IPS-18a (cell line): ENCODE measurements at regions not wholly inside any gene's neighbourhood (a gene's known extent, or its start where the extent isn't known, plus 50 kb on each side); places are given as distances from the start of the nearest gene placed in this dataset.

Experiments
- H3K27ac ChIP-seq: one replicate; pipeline ENCODE4 v1.5.1; 2013; ENCODE audit warnings: low read length
- H3K27me3 ChIP-seq: one replicate; pipeline ENCODE4 v1.6.1; 2013; ENCODE audit warnings: mild to moderate bottlenecking, low read length; ENCODE audit not compliant: control insufficient read depth, insufficient read depth
- H3K36me3 ChIP-seq: one replicate; pipeline ENCODE4 v1.6.1; 2013; ENCODE audit warnings: low read depth, low read length; ENCODE audit not compliant: control insufficient read depth
- H3K4me1 ChIP-seq: one replicate; pipeline ENCODE4 v1.6.1; 2013; ENCODE audit warnings: low read depth, low read length; ENCODE audit not compliant: control insufficient read depth
- H3K4me3 ChIP-seq: one replicate; pipeline ENCODE4 v1.5.1; 2013; ENCODE audit warnings: low read length
- H3K9ac ChIP-seq: one replicate; pipeline ENCODE4 v1.6.1; 2013; ENCODE audit warnings: mild to moderate bottlenecking, low read length, moderate library complexity
- H3K9me3 ChIP-seq: one replicate; pipeline ENCODE4 v1.6.1; 2013; ENCODE audit warnings: low read depth, low read length; ENCODE audit not compliant: control insufficient read depth

DNA sequence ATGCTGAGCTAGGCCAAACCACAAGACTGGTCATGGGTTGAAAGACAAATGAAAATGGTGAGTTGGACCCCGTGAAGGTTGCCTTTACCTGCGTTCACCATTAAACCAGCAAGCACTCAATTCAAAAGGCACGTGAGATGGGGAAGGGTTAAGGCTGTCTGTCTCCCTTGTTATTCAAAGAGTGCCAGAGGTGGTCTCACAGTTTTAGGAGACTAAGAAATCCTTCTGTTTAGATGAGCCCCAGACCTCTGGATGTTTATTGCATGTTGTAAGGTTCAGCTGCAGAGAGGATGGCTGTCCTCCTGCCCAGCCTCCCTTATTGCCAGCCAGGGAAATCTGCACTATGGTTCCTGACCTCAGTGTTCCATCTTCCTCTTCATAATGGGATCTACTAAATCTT is 498.0 kb upstream of the CELF2 start:
- H3K9ac ChIP-seq = no peak overlapping the region
- no peaks in the 10 kb centered on the region for H3K9me3 ChIP-seq
- peaks cover 4% of the 10 kb centered on the region for H3K4me1 ChIP-seq
- no peak overlapping the region for H3K27ac ChIP-seq
- no peaks in the 10 kb centered on the region for H3K36me3 ChIP-seq
- H3K4me3 ChIP-seq = no peak overlapping the region
- H3K27me3 ChIP-seq = no peaks in the 10 kb centered on the region

DNA sequence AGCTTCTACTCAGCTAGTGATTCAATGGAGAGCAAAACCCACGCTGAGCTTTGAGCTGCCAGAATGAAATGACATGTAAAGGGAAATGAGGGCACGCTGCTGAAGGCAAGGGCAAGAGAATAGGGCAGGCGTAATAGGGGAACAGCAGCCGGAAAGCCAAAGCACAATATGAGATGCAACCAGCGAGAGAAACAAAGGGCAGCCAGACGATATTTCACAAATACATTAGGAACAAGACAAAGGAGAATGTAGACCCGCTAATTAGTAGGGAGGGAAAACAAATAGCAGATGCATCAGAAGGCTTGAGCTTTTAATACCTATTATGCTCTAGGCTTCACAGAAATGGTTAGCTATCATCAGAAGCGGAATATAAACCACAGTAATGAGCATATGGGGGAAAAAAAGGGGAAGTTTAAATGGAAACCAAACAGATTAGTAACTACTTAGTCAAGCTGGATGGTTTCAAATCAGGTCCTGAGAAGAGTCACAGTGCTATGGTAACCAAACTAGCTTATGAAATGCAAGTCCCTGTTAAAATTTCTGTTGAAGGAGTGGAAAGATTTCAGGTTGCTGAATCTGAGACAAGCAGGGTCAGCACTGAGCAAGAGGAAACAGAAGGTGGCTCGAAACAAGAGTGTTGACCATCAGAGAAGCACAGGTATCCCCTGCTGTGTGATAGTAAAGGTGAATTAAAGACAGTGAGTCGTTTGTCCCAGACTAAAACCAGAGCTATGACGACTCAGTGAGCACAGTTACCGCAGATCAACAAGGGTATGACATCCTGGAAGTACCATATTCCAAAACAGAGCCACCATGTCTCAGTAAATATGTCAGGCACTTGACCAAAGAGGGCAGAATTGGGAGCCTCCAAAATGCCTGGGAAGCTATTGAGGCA is 496.9 kb upstream of the CELF2 start:
- no peak overlapping the region for H3K4me3 ChIP-seq
- no peak overlapping the region for H3K27ac ChIP-seq
- no peaks in the 10 kb centered on the region for H3K36me3 ChIP-seq
- H3K27me3 ChIP-seq = no peaks in the 10 kb centered on the region
- peaks cover 4% of the 10 kb centered on the region for H3K4me1 ChIP-seq
- no peak overlapping the region for H3K9ac ChIP-seq
- no peaks in the 10 kb centered on the region for H3K9me3 ChIP-seq

DNA sequence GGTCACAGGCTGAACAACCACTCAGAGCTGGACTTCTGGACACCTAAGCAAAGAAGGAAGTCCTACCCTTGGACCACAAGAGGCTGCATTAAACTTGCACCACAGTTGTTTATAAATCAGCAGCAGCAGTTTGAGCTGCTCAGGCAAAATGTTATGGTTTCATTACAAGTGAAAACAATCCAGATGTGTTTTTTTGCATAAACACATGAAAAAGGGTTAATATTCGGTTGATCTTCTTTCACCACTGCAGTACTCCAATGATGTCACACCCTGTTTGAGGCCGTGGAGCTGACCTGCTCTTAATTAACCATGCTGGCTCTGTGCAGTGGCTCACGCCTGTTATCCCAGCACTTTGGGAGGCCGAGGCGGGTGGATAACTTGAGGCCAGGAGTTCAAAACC is 490.8 kb upstream of the CELF2 start:
- Histone ChIP-seq H3K9me3 (no peaks in the 10 kb centered on the region), H3K4me1 (peaks cover 9% of the 10 kb centered on the region), H3K27ac (no peak overlapping the region), H3K4me3 (no peak overlapping the region), H3K36me3 (no peaks in the 10 kb centered on the region), H3K27me3 (peaks cover 16% of the 10 kb centered on the region), H3K9ac (no peak overlapping the region)

DNA sequence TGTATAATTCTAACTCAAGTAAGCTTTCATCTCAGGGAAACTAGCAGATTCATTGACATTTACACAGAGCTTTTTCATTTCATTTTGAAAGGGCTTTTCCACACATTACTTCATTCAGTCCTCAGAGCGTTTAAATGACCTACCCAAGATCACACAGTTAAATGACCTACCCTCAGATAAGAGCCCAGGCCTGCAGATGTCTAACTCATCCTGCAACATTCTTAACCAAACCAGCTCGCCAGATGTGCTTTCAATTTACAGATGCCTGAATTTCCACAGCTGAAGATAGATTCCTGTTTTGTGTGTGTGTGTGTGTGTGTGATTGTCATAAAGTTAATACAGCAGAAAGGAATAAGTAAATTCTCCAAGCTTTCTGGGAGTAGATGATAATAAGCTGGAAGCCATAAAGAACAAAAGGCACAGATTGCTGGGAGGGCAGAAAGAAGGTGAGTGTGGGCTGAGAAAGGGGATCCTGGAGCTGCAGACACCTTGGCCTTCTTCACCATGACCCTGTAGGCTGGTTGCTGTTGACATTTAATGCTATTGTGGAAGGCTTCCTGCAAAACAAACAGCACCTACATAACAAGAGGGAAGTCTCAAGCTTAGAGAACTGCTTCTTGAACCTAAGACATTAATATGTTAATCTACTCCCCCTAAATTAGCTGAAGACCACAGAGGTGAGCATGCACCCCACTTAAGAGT is 489.7 kb upstream of the CELF2 start:
- Histone ChIP-seq H3K4me3 (no peak overlapping the region), H3K27me3 (peaks cover 16% of the 10 kb centered on the region), H3K36me3 (no peaks in the 10 kb centered on the region), H3K9me3 (no peaks in the 10 kb centered on the region), H3K4me1 (peaks cover 9% of the 10 kb centered on the region), H3K27ac (no peak overlapping the region), H3K9ac (no peak overlapping the region)

DNA sequence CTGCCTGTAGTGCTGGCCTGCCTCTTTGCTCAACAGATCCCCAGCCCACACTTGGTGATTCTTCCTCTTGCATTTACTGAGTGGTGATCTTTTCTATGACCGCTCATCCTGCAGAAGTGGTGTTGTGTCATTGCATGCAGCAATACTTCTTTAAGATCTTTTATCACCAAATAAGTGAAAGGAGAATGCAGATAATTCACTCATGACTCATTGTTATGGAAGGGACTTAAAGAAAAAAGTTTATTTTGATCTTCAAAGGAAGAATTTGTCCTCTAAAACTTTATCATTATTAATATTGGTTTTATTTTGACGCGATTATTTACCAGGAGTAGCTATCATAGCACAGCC is 489.1 kb upstream of the CELF2 start:
- H3K9me3 ChIP-seq = no peaks in the 10 kb centered on the region
- no peak overlapping the region for H3K4me3 ChIP-seq
- H3K27me3 ChIP-seq = peaks cover 16% of the 10 kb centered on the region
- no peak overlapping the region for H3K9ac ChIP-seq
- H3K36me3 ChIP-seq = no peaks in the 10 kb centered on the region
- peaks cover 9% of the 10 kb centered on the region for H3K4me1 ChIP-seq
- no peak overlapping the region for H3K27ac ChIP-seq

DNA sequence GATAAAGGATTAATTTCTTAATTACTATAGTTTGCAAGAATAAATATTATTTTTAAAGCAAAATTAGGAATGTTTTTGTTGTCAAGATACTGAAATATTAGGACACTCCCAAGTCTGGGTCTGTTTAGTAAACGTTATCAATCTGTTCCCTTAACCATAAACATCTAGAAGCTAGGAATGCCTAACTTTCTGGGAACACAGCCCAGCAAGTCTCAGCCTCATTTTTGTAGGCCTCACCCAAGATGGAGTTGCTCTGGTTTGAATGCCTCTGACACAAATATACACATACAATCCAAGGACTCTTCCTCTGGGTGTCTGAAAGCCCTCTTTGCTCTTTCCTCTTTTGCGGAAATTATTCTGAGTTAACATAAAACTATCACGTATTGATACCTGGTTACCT is 487.4 kb upstream of the CELF2 start:
- Histone ChIP-seq H3K9ac (no peak overlapping the region), H3K4me1 (peaks cover 9% of the 10 kb centered on the region), H3K27ac (no peak overlapping the region), H3K36me3 (no peaks in the 10 kb centered on the region), H3K9me3 (no peaks in the 10 kb centered on the region), H3K27me3 (peaks cover 16% of the 10 kb centered on the region), H3K4me3 (no peak overlapping the region)

DNA sequence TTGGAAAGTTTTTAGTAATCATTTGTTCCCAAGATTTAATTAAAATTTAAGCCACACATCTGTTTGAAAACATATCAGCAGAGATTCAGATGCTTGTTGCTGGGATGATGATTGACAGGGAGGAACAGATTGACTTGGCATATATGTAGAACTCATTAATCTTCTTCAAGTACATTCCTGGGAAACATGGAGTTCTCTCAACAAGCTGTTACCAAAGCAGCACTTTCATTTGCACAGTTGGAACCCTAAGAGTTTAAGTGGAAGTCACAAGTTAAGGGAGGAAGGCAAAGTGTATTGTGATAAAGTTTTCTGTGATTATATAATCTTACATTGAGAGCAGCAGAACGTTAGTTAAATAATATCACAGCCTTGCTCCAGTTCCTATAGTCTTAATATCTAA is 485.4 kb upstream of the CELF2 start:
- Histone ChIP-seq H3K27ac (no peak overlapping the region), H3K36me3 (no peaks in the 10 kb centered on the region), H3K4me3 (no peak overlapping the region), H3K4me1 (peaks cover 9% of the 10 kb centered on the region), H3K9me3 (no peaks in the 10 kb centered on the region), H3K27me3 (peaks cover 8% of the 10 kb centered on the region), H3K9ac (no peak overlapping the region)

DNA sequence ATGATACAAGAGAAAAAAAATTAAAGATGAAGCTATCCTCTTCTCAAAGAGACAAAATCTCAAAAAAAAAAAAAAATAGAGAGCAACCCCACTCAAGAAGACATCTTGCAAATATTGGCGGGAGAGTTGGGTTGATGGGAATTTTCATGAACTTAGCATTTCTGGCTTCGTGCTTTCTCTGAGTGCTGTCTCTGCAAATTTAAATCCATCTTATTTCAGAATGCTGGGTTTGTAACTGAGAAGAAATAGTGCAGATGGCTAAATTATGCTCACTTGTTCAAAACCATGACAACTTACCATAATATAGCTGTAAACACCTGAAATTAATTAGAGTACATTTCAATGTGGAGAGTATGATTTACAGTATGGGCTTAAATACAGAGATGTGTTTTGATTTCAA is 484.8 kb upstream of the CELF2 start:
- no peak overlapping the region for H3K9ac ChIP-seq
- H3K4me3 ChIP-seq = no peak overlapping the region
- no peaks in the 10 kb centered on the region for H3K9me3 ChIP-seq
- peaks cover 5% of the 10 kb centered on the region for H3K4me1 ChIP-seq
- H3K36me3 ChIP-seq = no peaks in the 10 kb centered on the region
- peaks cover 6% of the 10 kb centered on the region for H3K27me3 ChIP-seq
- H3K27ac ChIP-seq = no peak overlapping the region

DNA sequence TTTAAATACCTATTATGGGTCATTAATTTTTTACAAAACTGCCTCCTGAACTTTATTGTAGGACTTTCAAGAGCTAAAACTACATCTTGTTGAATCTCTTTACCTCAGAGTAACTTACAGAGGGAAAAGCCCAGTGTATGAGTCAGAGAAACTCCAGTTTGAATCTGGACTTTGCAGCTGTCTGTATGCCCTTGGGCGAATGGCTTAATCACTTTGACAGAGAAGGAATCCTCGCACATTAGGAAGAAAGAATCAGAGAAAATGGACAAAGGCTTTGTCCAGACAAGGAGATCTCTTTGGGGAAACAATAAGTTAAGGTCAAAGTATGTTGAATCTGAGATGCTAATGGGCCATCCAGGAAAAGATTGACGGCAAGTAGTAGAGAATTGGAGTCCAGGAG is 484.2 kb upstream of the CELF2 start:
- Histone ChIP-seq H3K9ac (no peak overlapping the region), H3K9me3 (no peaks in the 10 kb centered on the region), H3K4me1 (peaks cover 2% of the 10 kb centered on the region), H3K4me3 (no peak overlapping the region), H3K27ac (no peak overlapping the region), H3K36me3 (no peaks in the 10 kb centered on the region), H3K27me3 (peaks cover 6% of the 10 kb centered on the region)

DNA sequence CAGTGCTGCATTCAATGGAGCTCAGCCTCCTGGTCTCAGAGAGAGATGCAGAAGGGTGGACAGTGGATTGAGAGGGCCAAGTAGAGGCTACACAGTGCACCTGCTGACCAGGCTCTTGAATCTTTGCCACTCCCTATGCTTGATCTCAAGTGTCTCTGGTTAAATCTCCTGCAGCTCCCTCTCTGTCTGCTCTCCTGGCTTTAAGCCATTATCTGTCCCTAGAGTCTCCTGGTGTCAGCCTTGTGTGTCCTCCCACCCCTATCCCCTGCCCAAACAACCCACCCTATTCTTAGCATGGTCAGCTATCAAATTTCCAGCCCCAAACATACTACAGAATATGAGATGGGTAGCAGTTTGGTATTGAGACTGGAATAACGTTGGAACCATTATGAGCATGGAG is 479.3 kb upstream of the CELF2 start:
- no peaks in the 10 kb centered on the region for H3K9me3 ChIP-seq
- H3K36me3 ChIP-seq = no peaks in the 10 kb centered on the region
- no peak overlapping the region for H3K9ac ChIP-seq
- H3K27ac ChIP-seq = no peak overlapping the region
- no peaks in the 10 kb centered on the region for H3K27me3 ChIP-seq
- H3K4me1 ChIP-seq = peaks cover 5% of the 10 kb centered on the region
- no peak overlapping the region for H3K4me3 ChIP-seq

DNA sequence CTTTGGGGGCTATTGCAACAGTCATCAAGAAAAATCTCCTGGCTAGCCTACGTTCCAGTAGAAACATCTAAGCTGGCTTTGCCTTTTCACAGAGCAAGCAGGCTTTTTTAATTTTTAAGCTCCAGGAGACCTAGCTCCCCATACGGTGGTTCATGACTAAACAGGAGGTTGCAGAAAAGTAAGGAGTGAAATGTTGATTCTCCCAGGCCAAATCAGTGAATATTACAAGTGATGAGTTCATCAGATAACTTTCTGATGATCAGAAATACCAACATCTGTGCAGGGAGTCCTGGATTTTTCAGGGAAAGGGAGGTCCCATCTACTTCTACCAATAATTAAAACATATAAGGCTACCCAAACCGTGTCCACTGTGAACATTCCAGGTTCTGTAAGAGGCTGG is 477.3 kb upstream of the CELF2 start:
- H3K4me1 ChIP-seq = peaks cover 5% of the 10 kb centered on the region
- no peak overlapping the region for H3K4me3 ChIP-seq
- no peak overlapping the region for H3K27ac ChIP-seq
- H3K9ac ChIP-seq = no peak overlapping the region
- H3K9me3 ChIP-seq = no peaks in the 10 kb centered on the region
- H3K27me3 ChIP-seq = no peaks in the 10 kb centered on the region
- H3K36me3 ChIP-seq = no peaks in the 10 kb centered on the region

DNA sequence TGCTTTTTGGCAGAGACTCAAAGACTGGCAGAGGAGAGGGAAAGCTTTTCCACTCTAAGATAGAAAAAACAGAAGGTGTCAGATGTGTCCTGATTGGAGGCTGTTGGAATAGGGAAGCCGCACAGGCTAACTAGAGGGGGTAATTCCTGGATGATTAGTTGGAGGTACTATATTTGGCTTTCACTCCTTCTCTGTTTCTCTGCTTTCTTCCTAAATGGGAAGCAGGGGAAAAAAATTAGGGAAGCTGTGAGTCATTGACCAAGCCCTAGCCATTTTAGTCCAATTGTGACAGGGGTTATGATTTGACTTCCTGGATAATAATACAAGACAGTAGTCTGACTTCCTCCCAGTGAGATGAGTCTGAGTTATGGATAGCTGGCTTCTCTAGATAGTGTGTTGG is 475.2 kb upstream of the CELF2 start:
- Histone ChIP-seq H3K36me3 (no peaks in the 10 kb centered on the region), H3K4me3 (no peak overlapping the region), H3K27ac (no peak overlapping the region), H3K9ac (no peak overlapping the region), H3K4me1 (peaks cover 5% of the 10 kb centered on the region), H3K27me3 (no peaks in the 10 kb centered on the region), H3K9me3 (no peaks in the 10 kb centered on the region)
